Muscle of leg (tissue), 3 donors: ENCODE measurements at regions not wholly inside any gene's neighbourhood (a gene's known extent, or its start where the extent isn't known, plus 50 kb on each side); places are given as distances from the start of the nearest gene placed in this dataset.
A peak's percentile ranks its signal among the peaks of the same experiment; 100 is the strongest.

ENCODE experiments used
- DNase-seq: peaks from one replicate; pipeline ENCODE4 v3.0.0; 2013
- H3K27ac ChIP-seq: one replicate; pipeline ENCODE4 v1.5.1; 2013; ENCODE audit warnings: mild to moderate bottlenecking, low read length, control low read depth
- H3K27me3 ChIP-seq: one replicate; pipeline ENCODE4 v1.6.1; 2013; ENCODE audit warnings: low read length; ENCODE audit not compliant: control insufficient read depth, insufficient read depth
- H3K36me3 ChIP-seq: one replicate; pipeline ENCODE4 v1.6.1; 2013; ENCODE audit warnings: low read length; ENCODE audit not compliant: control insufficient read depth, insufficient read depth
- H3K4me1 ChIP-seq: one replicate; pipeline ENCODE4 v1.6.1; 2013; ENCODE audit warnings: low read length; ENCODE audit not compliant: control insufficient read depth, insufficient read depth
- H3K4me3 ChIP-seq: one replicate; pipeline ENCODE4 v1.5.1; 2013; ENCODE audit warnings: low read length, control low read depth
- H3K9me3 ChIP-seq: replicated peaks from 2 replicates; pipeline ENCODE4 v1.6.1; 2013; ENCODE audit warnings: low read depth, low read length; ENCODE audit not compliant: control insufficient read depth
- WGBS: methylation state at CpG from one replicate; pipeline ENCODE4 v1.1.5; 2013; ENCODE audit warnings: missing lambda C conversion rate; ENCODE audit not compliant: insufficient coverage; 5-methylcytosine and 5-hydroxymethylcytosine counted together

GRCh38 chr13:53220038-53220437 lies 191.4 kb downstream of the OLFM4 start:
- no peak overlapping the region for H3K4me3 ChIP-seq
- no peaks in the 10 kb centered on the region for H3K27me3 ChIP-seq
- H3K36me3 ChIP-seq, result no peaks in the 10 kb centered on the region
- peaks cover 4% of the 10 kb centered on the region for H3K9me3 ChIP-seq
- H3K27ac ChIP-seq, result no peak overlapping the region
- no peak for DNase-seq
- H3K4me1 ChIP-seq, result no peaks in the 10 kb centered on the region
- WGBS, result 100% methylated on average over 1 of the region's 3 CpGs

GRCh38 chr13:53237696-53238095 lies 209.1 kb downstream of the OLFM4 start:
- Histone ChIP-seq H3K9me3 (no peaks in the 10 kb centered on the region), H3K36me3 (no peaks in the 10 kb centered on the region), H3K4me3 (no peak overlapping the region), H3K27me3 (no peaks in the 10 kb centered on the region), H3K27ac (no peak overlapping the region), H3K4me1 (no peaks in the 10 kb centered on the region)
- 37% methylated on average over 3 of the region's 8 CpGs for WGBS
- no peak for DNase-seq

- 23% methylated on average over 6 of the region's 10 CpGs for WGBS
- Histone ChIP-seq H3K4me1 (no peaks in the 10 kb centered on the region), H3K27me3 (no peaks in the 10 kb centered on the region), H3K36me3 (no peaks in the 10 kb centered on the region), H3K4me3 (no peak overlapping the region), H3K27ac (no peak overlapping the region), H3K9me3 (no peaks in the 10 kb centered on the region)
- no peak for DNase-seq
Observed at GRCh38 chr13:53238261-53238660, 209.6 kb downstream of the OLFM4 start.

- DNase-seq, result no peak
- 18% methylated on average over 8 of the region's 14 CpGs for WGBS
- H3K4me1 ChIP-seq, result no peaks in the 10 kb centered on the region
- no peak overlapping the region for H3K27ac ChIP-seq
- no peaks in the 10 kb centered on the region for H3K36me3 ChIP-seq
- H3K9me3 ChIP-seq, result no peaks in the 10 kb centered on the region
- H3K4me3 ChIP-seq, result no peak overlapping the region
- H3K27me3 ChIP-seq, result no peaks in the 10 kb centered on the region
Observed at GRCh38 chr13:53240401-53241025, 211.9 kb downstream of the OLFM4 start.

GRCh38 chr13:53241891-53242348 lies 213.3 kb downstream of the OLFM4 start:
- Histone ChIP-seq H3K36me3 (no peaks in the 10 kb centered on the region), H3K27me3 (no peaks in the 10 kb centered on the region), H3K27ac (no peak overlapping the region), H3K4me3 (no peak overlapping the region), H3K9me3 (no peaks in the 10 kb centered on the region), H3K4me1 (no peaks in the 10 kb centered on the region)
- 42% methylated on average over 4 of the region's 5 CpGs for WGBS
- no peak for DNase-seq

- Histone ChIP-seq H3K9me3 (no peaks in the 10 kb centered on the region), H3K27ac (no peak overlapping the region), H3K27me3 (no peaks in the 10 kb centered on the region), H3K4me1 (no peaks in the 10 kb centered on the region), H3K36me3 (no peaks in the 10 kb centered on the region), H3K4me3 (no peak overlapping the region)
- no peak for DNase-seq
- WGBS, result 64% methylated on average over 1 of the region's 1 CpG
Observed at GRCh38 chr13:53249236-53249635, 220.6 kb downstream of the OLFM4 start.

GRCh38 chr13:53250272-53250875 lies 221.8 kb downstream of the OLFM4 start:
- H3K27me3 ChIP-seq, result no peaks in the 10 kb centered on the region
- H3K4me1 ChIP-seq, result no peaks in the 10 kb centered on the region
- WGBS, result 100% methylated on average over 2 of the region's 6 CpGs
- H3K36me3 ChIP-seq, result no peaks in the 10 kb centered on the region
- no peak overlapping the region for H3K27ac ChIP-seq
- DNase-seq, result peak; percentile 92
- no peak overlapping the region for H3K4me3 ChIP-seq
- H3K9me3 ChIP-seq, result no peaks in the 10 kb centered on the region

GRCh38 chr13:53250977-53251376 lies 222.4 kb downstream of the OLFM4 start:
- no peaks in the 10 kb centered on the region for H3K4me1 ChIP-seq
- WGBS, result no CpG with 5 or more reads among the region's 1 CpG
- no peak for DNase-seq

GRCh38 chr13:53254500-53254899 lies 225.9 kb downstream of the OLFM4 start:
- Histone ChIP-seq H3K36me3 (no peaks in the 10 kb centered on the region), H3K27me3 (no peaks in the 10 kb centered on the region), H3K9me3 (no peaks in the 10 kb centered on the region), H3K4me3 (no peak overlapping the region), H3K27ac (no peak overlapping the region), H3K4me1 (no peaks in the 10 kb centered on the region)
- DNase-seq, result peak; percentile 42
- WGBS, result no CpG with 5 or more reads among the region's 4 CpGs

More at GRCh38 chr13:53250977-53251376, 222.4 kb downstream of the OLFM4 start:
- Histone ChIP-seq H3K9me3 (no peaks in the 10 kb centered on the region), H3K27ac (no peak overlapping the region), H3K27me3 (no peaks in the 10 kb centered on the region), H3K4me3 (no peak overlapping the region), H3K36me3 (no peaks in the 10 kb centered on the region)

GRCh38 chr13:53255795-53256194 lies 227.2 kb downstream of the OLFM4 start:
- Histone ChIP-seq H3K4me3 (no peak overlapping the region), H3K27ac (no peak overlapping the region), H3K36me3 (no peaks in the 10 kb centered on the region), H3K9me3 (no peaks in the 10 kb centered on the region), H3K4me1 (no peaks in the 10 kb centered on the region), H3K27me3 (no peaks in the 10 kb centered on the region)
- DNase-seq, result no peak
- WGBS, result 100% methylated on average over 2 of the region's 5 CpGs
